ENCODE measurements at regions not wholly inside any gene's neighbourhood (a gene's known extent, or its start where the extent isn't known, plus 50 kb on each side); places are given as distances from the start of the nearest gene placed in this dataset.

DNA sequence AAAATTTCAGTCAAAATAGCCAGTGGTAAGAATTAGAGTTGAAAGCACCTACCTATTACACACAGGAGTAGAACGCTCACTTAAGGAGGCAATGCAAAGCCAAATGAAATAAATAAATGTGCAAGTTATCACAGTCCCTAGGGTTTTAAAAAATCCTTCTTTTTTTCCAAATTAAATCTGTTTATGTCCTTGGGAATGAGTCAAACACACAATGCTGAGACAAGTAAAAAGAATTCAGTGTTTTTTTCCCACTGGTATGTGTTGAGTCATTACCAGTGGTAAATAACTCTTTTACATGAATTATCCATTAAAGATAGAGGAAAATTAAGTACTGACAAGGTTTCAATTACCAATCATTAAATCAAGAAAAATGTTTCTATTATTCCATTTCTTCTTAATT is 438.6 kb downstream of the TNS3 start:
- TF ChIP-seq EZH2 (IDR thresholded peaks at IDR 0.05; ENCODE audit: insufficient read depth, poor library complexity, severe bottlenecking) (no peak), EZH2phosphoT487 (IDR thresholded peaks at IDR 0.05; ENCODE audit: insufficient read depth, low read depth) (no peak)

Data from GM23248 (cell line).